ENCODE measurements at regions not wholly inside any gene's neighbourhood (a gene's known extent, or its start where the extent isn't known, plus 50 kb on each side); places are given as distances from the start of the nearest gene placed in this dataset.

GRCh38 chr12:118608770-118609344, 232.5 kb downstream of the SUDS3 start:
- no peak for DNase-seq (ENCODE audit: low spot score)

GRCh38 chr12:118611295-118611694, 234.9 kb downstream of the SUDS3 start:
- DNase-seq (ENCODE audit: low spot score) = no peak

GRCh38 chr12:118611770-118612169, 235.4 kb downstream of the SUDS3 start:
- no peak for DNase-seq (ENCODE audit: low spot score)

- DNase-seq (ENCODE audit: low spot score) = no peak
These were observed 241.5 kb downstream of the SUDS3 start for GRCh38 chr12:118617611-118618450.

GRCh38 chr12:118618695-118619094, 242.3 kb downstream of the SUDS3 start:
- no peak for DNase-seq (ENCODE audit: low spot score)

GRCh38 chr12:118625050-118625675, 248.8 kb downstream of the SUDS3 start:
- no peak for DNase-seq (ENCODE audit: low spot score)

- DNase-seq (ENCODE audit: low spot score) = no peak
These were observed 256.7 kb downstream of the SUDS3 start for GRCh38 chr12:118633071-118633470.

- DNase-seq (ENCODE audit: low spot score) = no peak
These were observed 258.9 kb downstream of the SUDS3 start for GRCh38 chr12:118635276-118635675.

GRCh38 chr12:118637767-118638370, 261.5 kb downstream of the SUDS3 start:
- no peak for DNase-seq (ENCODE audit: low spot score)

GRCh38 chr12:118641249-118641648, 264.9 kb downstream of the SUDS3 start:
- no peak for DNase-seq (ENCODE audit: low spot score)

GRCh38 chr12:118645219-118645618, 268.9 kb downstream of the SUDS3 start:
- no peak for DNase-seq (ENCODE audit: low spot score)

GRCh38 chr12:118649765-118650585, 273.6 kb downstream of the SUDS3 start:
- DNase-seq (ENCODE audit: low spot score) = no peak

GRCh38 chr12:118650586-118650960, 274.2 kb downstream of the SUDS3 start:
- DNase-seq (ENCODE audit: low spot score) = no peak

GRCh38 chr12:118651487-118651886, 275.1 kb downstream of the SUDS3 start:
- no peak for DNase-seq (ENCODE audit: low spot score)

GRCh38 chr12:118655588-118655987, 279.2 kb downstream of the SUDS3 start:
- DNase-seq (ENCODE audit: low spot score) = no peak

- DNase-seq (ENCODE audit: low spot score) = no peak
These were observed 300.9 kb upstream of the SRRM4 start for GRCh38 chr12:118680356-118680963.

- no peak for DNase-seq (ENCODE audit: low spot score)
These were observed 298.7 kb upstream of the SRRM4 start for GRCh38 chr12:118682656-118683055.

- DNase-seq (ENCODE audit: low spot score) = no peak
These were observed 295.2 kb upstream of the SRRM4 start for GRCh38 chr12:118685983-118686607.

- no peak for DNase-seq (ENCODE audit: low spot score)
These were observed 291.5 kb upstream of the SRRM4 start for GRCh38 chr12:118689793-118690192.

- DNase-seq (ENCODE audit: low spot score) = no peak
These were observed 290.8 kb upstream of the SRRM4 start for GRCh38 chr12:118690506-118690905.

Data from A172 (cell line).